MM.1S (cell line): ENCODE measurements at regions not wholly inside any gene's neighbourhood (a gene's known extent, or its start where the extent isn't known, plus 50 kb on each side); places are given as distances from the start of the nearest gene placed in this dataset.

ENCODE experiments used
- EZH2 ChIP-seq: fragments of 300-600 bp; sonication (generic); optimal IDR thresholded peaks from 2 replicates; pipeline ENCODE3; 2017; ENCODE audit warnings: low read depth, mild to moderate bottlenecking, antibody characterized with exemption, low read length, mixed read lengths
- TF ChIP-seq, protein P1 (sequence below): fragments of 300-600 bp; sonication (generic); IDR thresholded peaks from 2 replicates; pipeline ENCODE4 v1.5.1; 2016; ENCODE audit warnings: antibody characterized with exemption, low read length, mixed read lengths

DNA sequence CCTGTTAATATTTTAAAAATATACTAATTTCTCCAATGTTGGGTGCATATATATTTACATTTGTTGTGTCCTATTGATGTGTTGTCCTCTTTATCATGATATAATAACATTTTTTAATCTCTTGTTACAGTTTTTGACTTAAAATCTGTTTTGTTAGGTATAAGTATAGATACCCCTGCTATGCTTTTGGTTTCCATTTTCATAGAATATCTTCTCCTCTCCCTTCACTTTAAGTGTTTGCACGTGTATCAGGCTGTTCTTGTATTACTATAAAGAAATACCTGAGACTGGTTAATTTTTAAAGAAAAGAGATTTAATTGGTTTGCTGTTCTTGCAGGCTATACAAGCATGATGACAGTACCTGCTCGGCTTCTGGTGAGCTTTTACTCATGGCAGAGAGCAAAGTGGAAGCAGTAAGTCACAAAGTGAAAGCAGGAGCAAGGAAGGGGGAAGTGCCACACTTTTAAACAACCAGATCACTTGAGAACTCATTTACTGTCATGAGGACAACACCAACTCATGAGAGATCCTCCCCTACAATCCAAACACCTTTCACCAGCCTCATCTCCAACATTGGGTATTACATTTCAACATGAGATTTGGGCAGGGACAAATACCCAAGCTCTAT is 340.5 kb upstream of the SYNCRIP start:
- TF ChIP-seq, protein P1, sequence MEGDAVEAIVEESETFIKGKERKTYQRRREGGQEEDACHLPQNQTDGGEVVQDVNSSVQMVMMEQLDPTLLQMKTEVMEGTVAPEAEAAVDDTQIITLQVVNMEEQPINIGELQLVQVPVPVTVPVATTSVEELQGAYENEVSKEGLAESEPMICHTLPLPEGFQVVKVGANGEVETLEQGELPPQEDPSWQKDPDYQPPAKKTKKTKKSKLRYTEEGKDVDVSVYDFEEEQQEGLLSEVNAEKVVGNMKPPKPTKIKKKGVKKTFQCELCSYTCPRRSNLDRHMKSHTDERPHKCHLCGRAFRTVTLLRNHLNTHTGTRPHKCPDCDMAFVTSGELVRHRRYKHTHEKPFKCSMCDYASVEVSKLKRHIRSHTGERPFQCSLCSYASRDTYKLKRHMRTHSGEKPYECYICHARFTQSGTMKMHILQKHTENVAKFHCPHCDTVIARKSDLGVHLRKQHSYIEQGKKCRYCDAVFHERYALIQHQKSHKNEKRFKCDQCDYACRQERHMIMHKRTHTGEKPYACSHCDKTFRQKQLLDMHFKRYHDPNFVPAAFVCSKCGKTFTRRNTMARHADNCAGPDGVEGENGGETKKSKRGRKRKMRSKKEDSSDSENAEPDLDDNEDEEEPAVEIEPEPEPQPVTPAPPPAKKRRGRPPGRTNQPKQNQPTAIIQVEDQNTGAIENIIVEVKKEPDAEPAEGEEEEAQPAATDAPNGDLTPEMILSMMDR = no peak
- TF ChIP-seq EZH2 = no peak
